Kasumi-1 (cell line): ENCODE measurements at regions not wholly inside any gene's neighbourhood (a gene's known extent, or its start where the extent isn't known, plus 50 kb on each side); places are given as distances from the start of the nearest gene placed in this dataset.
"Not testable (repeated sequence)": the region's sequence is repeated elsewhere in the genome, so short reads cannot be mapped to it uniquely, and the experiment has no call there.

Experiments used
- DNase-seq, 2 experiments: peaks; one replicate each; lab custom pipeline; 2025; lab: John Stamatoyannopoulos, UW

- DNase-seq: no peak
These were observed 161.9 kb upstream of the ATP11B start for GRCh38 chr3:182631183-182632076.

- DNase-seq: no peak
These were observed 161.3 kb upstream of the ATP11B start for GRCh38 chr3:182632077-182632393.

- no peak for DNase-seq
These were observed 160.1 kb upstream of the ATP11B start for GRCh38 chr3:182633186-182633585.

GRCh38 chr3:182636646-182637045 lies 156.7 kb upstream of the ATP11B start:
- DNase-seq: no peak

- no peak for DNase-seq
These were observed 155.8 kb upstream of the ATP11B start for GRCh38 chr3:182637350-182638110.

- DNase-seq: no peak
These were observed 149.3 kb upstream of the ATP11B start for GRCh38 chr3:182644013-182644412.

- DNase-seq: no peak
These were observed 148.4 kb upstream of the ATP11B start for GRCh38 chr3:182644790-182645433.

GRCh38 chr3:182650568-182651128 lies 142.7 kb upstream of the ATP11B start:
- DNase-seq: no peak

GRCh38 chr3:182651461-182651860 lies 141.8 kb upstream of the ATP11B start:
- no peak for DNase-seq

GRCh38 chr3:182653065-182653464 lies 140.2 kb upstream of the ATP11B start:
- not testable (repeated sequence) for DNase-seq

- no peak for DNase-seq
These were observed 124.8 kb upstream of the ATP11B start for GRCh38 chr3:182668541-182668940.

- DNase-seq: no peak
These were observed 124.3 kb upstream of the ATP11B start for GRCh38 chr3:182668974-182669373.

GRCh38 chr3:182671541-182671940 lies 121.8 kb upstream of the ATP11B start:
- no peak for DNase-seq

- no peak for DNase-seq
These were observed 121.4 kb upstream of the ATP11B start for GRCh38 chr3:182671942-182672341.

- no peak for DNase-seq
These were observed 120.0 kb upstream of the ATP11B start for GRCh38 chr3:182673336-182673735.

- peak; percentile 7 to 18 for DNase-seq
These were observed 110.8 kb upstream of the ATP11B start for GRCh38 chr3:182682263-182683241.

- DNase-seq: peak; percentile 67 to 72
These were observed 109.9 kb upstream of the ATP11B start for GRCh38 chr3:182683453-182683852.

- DNase-seq: no peak
These were observed 109.4 kb upstream of the ATP11B start for GRCh38 chr3:182683858-182684257.

GRCh38 chr3:182686033-182686886 lies 107.0 kb upstream of the ATP11B start:
- DNase-seq: peak in 1 of 2 experiments; percentile 9

GRCh38 chr3:182690172-182690571 lies 103.1 kb upstream of the ATP11B start:
- no peak for DNase-seq
